NCI-H2196 treated with DMSO at 0.1 percent for 48 hours (cell line): ENCODE measurements at regions not wholly inside any gene's neighbourhood (a gene's known extent, or its start where the extent isn't known, plus 50 kb on each side); places are given as distances from the start of the nearest gene placed in this dataset.

Source experiments
- DNase-seq: peaks from one replicate; lab custom pipeline; 2025; ENCODE audit not compliant: unreplicated experiment; lab: John Stamatoyannopoulos, UW

GRCh38 chr16:73846007-73846330 is 450.6 kb upstream of the PSMD7 start:
- DNase-seq, result no peak

- no peak for DNase-seq
Measured at GRCh38 chr16:73845238-73846006, 451.2 kb upstream of the PSMD7 start.

- no peak for DNase-seq
Measured at GRCh38 chr16:73840728-73841127, 455.9 kb upstream of the PSMD7 start.

- no peak for DNase-seq
Measured at GRCh38 chr16:73831220-73831619, 465.4 kb upstream of the PSMD7 start.

GRCh38 chr16:73823205-73823849 is 473.3 kb upstream of the PSMD7 start:
- DNase-seq, result no peak

GRCh38 chr16:73817526-73818324 is 478.9 kb upstream of the PSMD7 start:
- DNase-seq, result no peak

- DNase-seq, result no peak
Measured at GRCh38 chr16:73813527-73813926, 483.1 kb upstream of the PSMD7 start.

- no peak for DNase-seq
Measured at GRCh38 chr16:73804456-73804855, 492.2 kb upstream of the PSMD7 start.

GRCh38 chr16:73798471-73798870 is 498.1 kb upstream of the PSMD7 start:
- DNase-seq, result no peak

GRCh38 chr16:73797115-73797514 is 499.5 kb upstream of the PSMD7 start:
- DNase-seq, result no peak

- DNase-seq, result no peak
Measured at GRCh38 chr16:73796241-73796640, 500.4 kb upstream of the PSMD7 start.

GRCh38 chr16:73794994-73795393 is 501.6 kb upstream of the PSMD7 start:
- DNase-seq, result no peak

GRCh38 chr16:73793871-73794437 is 502.7 kb upstream of the PSMD7 start:
- no peak for DNase-seq

GRCh38 chr16:73793260-73793659 is 503.4 kb upstream of the PSMD7 start:
- no peak for DNase-seq

GRCh38 chr16:73792199-73793020 is 504.2 kb upstream of the PSMD7 start:
- no peak for DNase-seq

- no peak for DNase-seq
Measured at GRCh38 chr16:73781297-73781696, 515.3 kb upstream of the PSMD7 start.

GRCh38 chr16:73778887-73779286 is 517.7 kb upstream of the PSMD7 start:
- no peak for DNase-seq

- no peak for DNase-seq
Measured at GRCh38 chr16:73775841-73776388, 520.7 kb upstream of the PSMD7 start.

GRCh38 chr16:73771196-73772064 is 525.2 kb upstream of the PSMD7 start:
- DNase-seq, result no peak

- no peak for DNase-seq
Measured at GRCh38 chr16:73768786-73769203, 527.8 kb upstream of the PSMD7 start.
